ENCODE measurements at regions not wholly inside any gene's neighbourhood (a gene's known extent, or its start where the extent isn't known, plus 50 kb on each side); places are given as distances from the start of the nearest gene placed in this dataset.

- Mint-ChIP-seq H3K4me3 (ENCODE audit: unreplicated experiment) (no peak overlapping the region), H3K36me3 (ENCODE audit: insufficient read depth, unreplicated experiment) (no peaks in the 10 kb centered on the region), H3K4me1 (ENCODE audit: insufficient read depth, unreplicated experiment) (no peaks in the 10 kb centered on the region), H3K9me3 (ENCODE audit: unreplicated experiment) (no peaks in the 10 kb centered on the region), H3K27ac (ENCODE audit: low read depth, unreplicated experiment) (no peak overlapping the region), H3K27me3 (ENCODE audit: insufficient read depth, unreplicated experiment) (peaks cover 33% of the 10 kb centered on the region)
- DNase-seq (ENCODE audit: unreplicated experiment), result no peak
- BruUV-seq (replicated peaks), result no TSS peak
- CTCF ChIA-PET, result interaction anchor here (0.6 kb wide), 2 partner anchors 857 to 864 kb away, joined by 3 read pairs; no protein-coding TSS in a partner anchor
- no peak for TF ChIP-seq CTCF (IDR thresholded peaks at IDR 0.05; ENCODE audit: unreplicated experiment)
- POLR2A ChIA-PET, result no interaction called here
- intact Hi-C loops (cut with micrococcal nuclease), result no loop called here
Observed at GRCh38 chr20:60372822-60373221, 414.6 kb downstream of the CDH26 start.

- intact Hi-C loops (cut with micrococcal nuclease), result no loop called here
- Mint-ChIP-seq H3K27ac (ENCODE audit: low read depth, unreplicated experiment) (no peak overlapping the region), H3K36me3 (ENCODE audit: insufficient read depth, unreplicated experiment) (no peaks in the 10 kb centered on the region), H3K9me3 (ENCODE audit: unreplicated experiment) (no peaks in the 10 kb centered on the region), H3K4me1 (ENCODE audit: insufficient read depth, unreplicated experiment) (no peaks in the 10 kb centered on the region), H3K27me3 (ENCODE audit: insufficient read depth, unreplicated experiment) (peaks cover 35% of the 10 kb centered on the region), H3K4me3 (ENCODE audit: unreplicated experiment) (no peak overlapping the region)
- DNase-seq (ENCODE audit: unreplicated experiment), result no peak
- POLR2A ChIA-PET, result no interaction called here
- BruUV-seq (replicated peaks), result no TSS peak
- TF ChIP-seq CTCF (IDR thresholded peaks at IDR 0.05; ENCODE audit: unreplicated experiment), result no peak
- CTCF ChIA-PET, result interaction anchor here (0.7 kb wide), 2 partner anchors 158 to 402 kb away, joined by 3 read pairs; no protein-coding TSS in a partner anchor
Observed at GRCh38 chr20:60378620-60379019, 420.4 kb downstream of the CDH26 start.

- no TSS peak for BruUV-seq (replicated peaks)
- Mint-ChIP-seq H3K27me3 (ENCODE audit: insufficient read depth, unreplicated experiment) (peaks cover 18% of the 10 kb centered on the region), H3K9me3 (ENCODE audit: unreplicated experiment) (no peaks in the 10 kb centered on the region), H3K4me3 (ENCODE audit: unreplicated experiment) (no peak overlapping the region), H3K27ac (ENCODE audit: low read depth, unreplicated experiment) (no peak overlapping the region), H3K36me3 (ENCODE audit: insufficient read depth, unreplicated experiment) (no peaks in the 10 kb centered on the region), H3K4me1 (ENCODE audit: insufficient read depth, unreplicated experiment) (no peaks in the 10 kb centered on the region)
- intact Hi-C loops (cut with micrococcal nuclease), result no loop called here
- ChIA-PET CTCF (no interaction called here), POLR2A (no interaction called here)
- no peak for DNase-seq (ENCODE audit: unreplicated experiment)
- no peak for TF ChIP-seq CTCF (IDR thresholded peaks at IDR 0.05; ENCODE audit: unreplicated experiment)
Observed at GRCh38 chr20:60381643-60382400, 423.6 kb downstream of the CDH26 start.

GRCh38 chr20:60389441-60389840 is 431.2 kb downstream of the CDH26 start:
- no TSS peak for BruUV-seq (replicated peaks)
- Mint-ChIP-seq H3K4me3 (ENCODE audit: unreplicated experiment) (no peak overlapping the region), H3K9me3 (ENCODE audit: unreplicated experiment) (no peaks in the 10 kb centered on the region), H3K27ac (ENCODE audit: low read depth, unreplicated experiment) (no peak overlapping the region), H3K4me1 (ENCODE audit: insufficient read depth, unreplicated experiment) (no peaks in the 10 kb centered on the region), H3K36me3 (ENCODE audit: insufficient read depth, unreplicated experiment) (no peaks in the 10 kb centered on the region), H3K27me3 (ENCODE audit: insufficient read depth, unreplicated experiment) (peaks cover 13% of the 10 kb centered on the region)
- intact Hi-C loops (cut with micrococcal nuclease), result no loop called here
- TF ChIP-seq CTCF (IDR thresholded peaks at IDR 0.05; ENCODE audit: unreplicated experiment), result no peak
- CTCF ChIA-PET, result no interaction called here
- no peak for DNase-seq (ENCODE audit: unreplicated experiment)
- POLR2A ChIA-PET, result interaction anchor here (0.6 kb wide), 1 partner anchor 1362 kb away, joined by 3 read pairs; no protein-coding TSS in a partner anchor
